ENCODE measurements at regions not wholly inside any gene's neighbourhood (a gene's known extent, or its start where the extent isn't known, plus 50 kb on each side); places are given as distances from the start of the nearest gene placed in this dataset.

DNA sequence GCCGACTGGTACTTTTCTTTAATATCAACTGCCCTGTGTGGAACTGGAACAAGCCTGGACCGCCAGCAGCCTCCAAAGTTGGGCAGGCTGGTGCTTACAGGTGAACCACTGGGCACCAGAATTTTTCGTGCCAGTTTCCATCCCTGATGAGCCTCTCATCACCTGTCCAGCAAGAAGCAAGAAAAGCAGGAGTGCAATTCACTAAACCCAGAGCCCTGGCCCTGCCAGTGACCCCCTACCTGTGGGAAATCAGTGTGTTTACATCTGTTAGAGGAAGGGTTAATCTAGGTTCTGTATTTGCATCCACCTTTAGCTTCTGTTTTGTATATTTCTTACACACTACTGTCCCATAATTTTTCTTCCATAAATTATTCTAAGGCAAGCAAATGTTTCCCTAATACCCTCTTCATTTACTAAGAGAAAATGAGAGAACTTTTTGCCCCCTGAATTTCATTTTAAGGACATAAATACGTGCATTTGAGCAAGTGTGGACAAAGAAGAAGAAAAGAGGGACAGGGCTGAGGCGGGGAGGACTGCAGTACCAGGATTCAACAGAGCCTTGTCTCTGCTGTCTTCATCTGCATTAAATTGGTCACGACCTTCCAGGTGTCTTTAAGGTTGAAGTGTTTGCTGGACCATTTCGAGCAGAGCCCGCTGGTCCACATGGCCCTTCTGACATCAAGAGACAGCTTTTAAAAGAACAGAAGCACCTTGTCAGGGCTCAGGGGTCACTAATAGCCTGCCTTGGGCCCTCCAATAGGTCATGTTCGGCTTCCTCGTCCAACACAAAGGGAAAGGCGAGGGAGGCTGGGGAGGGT is 763.1 kb downstream of the BCL11A start:
- Histone ChIP-seq H3K36me3 (ENCODE audit: low read depth) (no peaks in the 10 kb centered on the region), H3K4me1 (ENCODE audit: low read depth) (no peaks in the 10 kb centered on the region), H3K4me3 (no peak overlapping the region), H3K9me3 (no peaks in the 10 kb centered on the region)
- TF ChIP-seq, protein P1, sequence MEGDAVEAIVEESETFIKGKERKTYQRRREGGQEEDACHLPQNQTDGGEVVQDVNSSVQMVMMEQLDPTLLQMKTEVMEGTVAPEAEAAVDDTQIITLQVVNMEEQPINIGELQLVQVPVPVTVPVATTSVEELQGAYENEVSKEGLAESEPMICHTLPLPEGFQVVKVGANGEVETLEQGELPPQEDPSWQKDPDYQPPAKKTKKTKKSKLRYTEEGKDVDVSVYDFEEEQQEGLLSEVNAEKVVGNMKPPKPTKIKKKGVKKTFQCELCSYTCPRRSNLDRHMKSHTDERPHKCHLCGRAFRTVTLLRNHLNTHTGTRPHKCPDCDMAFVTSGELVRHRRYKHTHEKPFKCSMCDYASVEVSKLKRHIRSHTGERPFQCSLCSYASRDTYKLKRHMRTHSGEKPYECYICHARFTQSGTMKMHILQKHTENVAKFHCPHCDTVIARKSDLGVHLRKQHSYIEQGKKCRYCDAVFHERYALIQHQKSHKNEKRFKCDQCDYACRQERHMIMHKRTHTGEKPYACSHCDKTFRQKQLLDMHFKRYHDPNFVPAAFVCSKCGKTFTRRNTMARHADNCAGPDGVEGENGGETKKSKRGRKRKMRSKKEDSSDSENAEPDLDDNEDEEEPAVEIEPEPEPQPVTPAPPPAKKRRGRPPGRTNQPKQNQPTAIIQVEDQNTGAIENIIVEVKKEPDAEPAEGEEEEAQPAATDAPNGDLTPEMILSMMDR (IDR thresholded peaks at IDR 0.05), result no peak
- intact Hi-C loops (cut with DNase I, micrococcal nuclease), result no loop called here
- no peak for DNase-seq
- no peak for ATAC-seq

DNA sequence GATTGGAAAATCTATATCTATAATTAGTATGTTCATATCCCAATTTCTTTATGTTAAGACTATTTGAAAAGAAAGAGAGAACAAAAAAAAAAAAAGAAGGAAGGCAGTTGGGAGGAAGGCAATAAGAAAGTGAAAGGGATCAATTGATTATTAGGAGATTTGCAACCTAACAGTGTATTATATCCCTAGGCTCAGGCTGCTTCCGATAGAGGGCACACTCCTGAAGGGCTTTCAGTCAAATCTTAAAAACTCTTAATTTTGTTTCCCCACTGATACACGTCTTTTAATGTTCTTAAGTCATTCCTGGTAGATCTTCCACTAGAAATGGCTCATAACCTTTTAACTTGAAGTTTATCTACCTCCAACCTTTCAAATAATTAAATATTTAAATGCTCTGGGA is 763.9 kb downstream of the BCL11A start:
- no peak overlapping the region for H3K4me3 ChIP-seq
- no peaks in the 10 kb centered on the region for H3K36me3 ChIP-seq (ENCODE audit: low read depth)
- TF ChIP-seq, protein P1 (IDR thresholded peaks at IDR 0.05), result no peak
- no peak for ATAC-seq
- intact Hi-C loops (cut with DNase I, micrococcal nuclease), result no loop called here
- DNase-seq, result no peak
- H3K4me1 ChIP-seq (ENCODE audit: low read depth), result no peaks in the 10 kb centered on the region
- H3K9me3 ChIP-seq, result no peaks in the 10 kb centered on the region

DNA sequence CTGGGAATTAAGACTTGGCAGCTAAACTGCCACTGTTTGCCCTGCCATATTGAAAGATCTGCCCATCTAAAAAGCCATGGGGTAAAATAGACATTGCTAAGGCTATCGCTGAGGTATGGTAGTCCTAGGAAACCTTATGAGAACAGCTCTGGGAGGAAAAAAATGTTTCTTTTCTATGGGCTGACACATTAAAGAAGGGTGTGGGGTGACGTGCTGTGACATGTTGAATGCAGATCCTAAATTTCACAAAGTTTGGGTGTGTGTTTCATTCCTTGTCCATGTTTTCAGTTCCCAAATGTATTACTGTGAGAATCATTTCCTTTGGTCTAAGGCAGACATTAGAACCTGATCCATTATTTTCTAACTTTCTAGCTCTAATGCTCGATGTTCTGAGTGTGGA is 766.4 kb downstream of the BCL11A start:
- ATAC-seq (no peak), DNase-seq (no peak)
- Histone ChIP-seq H3K9me3 (no peaks in the 10 kb centered on the region), H3K36me3 (ENCODE audit: low read depth) (no peaks in the 10 kb centered on the region), H3K4me3 (no peak overlapping the region), H3K4me1 (ENCODE audit: low read depth) (no peaks in the 10 kb centered on the region)
- intact Hi-C loops (cut with DNase I, micrococcal nuclease), result no loop called here
- TF ChIP-seq, protein P1 (IDR thresholded peaks at IDR 0.05), result no peak

DNA sequence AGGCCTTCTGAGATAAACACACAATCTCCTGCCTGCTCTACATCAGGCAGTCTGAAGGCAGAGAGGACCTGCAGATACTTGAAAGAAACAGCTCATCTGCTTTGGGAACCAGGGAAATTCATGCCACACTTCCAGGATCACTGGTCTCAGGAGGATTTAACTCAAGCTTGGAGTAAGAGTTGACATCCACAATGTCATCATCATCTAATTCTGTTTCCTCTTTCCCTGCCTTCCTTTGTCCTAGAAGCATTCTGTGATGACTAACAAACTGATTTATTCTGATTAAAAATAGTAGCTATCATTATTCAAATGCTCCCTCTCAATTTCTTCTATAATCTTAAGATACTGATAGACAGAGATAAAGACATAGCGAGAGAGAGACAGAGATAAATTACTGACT is 766.8 kb downstream of the BCL11A start:
- H3K4me1 ChIP-seq (ENCODE audit: low read depth), result no peaks in the 10 kb centered on the region
- H3K36me3 ChIP-seq (ENCODE audit: low read depth), result no peaks in the 10 kb centered on the region
- DNase-seq, result no peak
- no peak overlapping the region for H3K4me3 ChIP-seq
- H3K9me3 ChIP-seq, result no peaks in the 10 kb centered on the region
- intact Hi-C loops (cut with DNase I, micrococcal nuclease), result no loop called here
- ATAC-seq, result no peak
- TF ChIP-seq, protein P1 (IDR thresholded peaks at IDR 0.05), result no peak

DNA sequence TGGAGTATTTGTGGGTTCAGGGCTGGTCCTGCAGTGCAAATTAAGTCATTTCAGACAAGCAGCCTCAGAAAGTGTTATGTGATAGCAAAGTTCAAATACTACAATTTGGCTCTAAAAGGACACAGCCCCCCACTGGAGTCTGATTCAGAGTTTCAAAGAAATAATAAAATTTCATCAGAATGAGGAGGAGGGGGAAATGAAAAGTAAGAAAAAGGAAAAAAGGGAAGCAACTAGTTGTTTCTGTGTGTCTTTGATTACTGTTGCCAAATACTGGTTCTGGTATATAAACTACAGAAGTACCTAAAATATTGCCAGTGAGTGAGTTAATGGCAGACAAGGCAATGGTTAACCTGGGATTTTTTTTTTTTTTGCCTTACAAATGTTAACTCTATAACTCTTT is 773.9 kb downstream of the BCL11A start:
- ATAC-seq (no peak), DNase-seq (no peak)
- Histone ChIP-seq H3K9me3 (no peaks in the 10 kb centered on the region), H3K4me1 (ENCODE audit: low read depth) (no peaks in the 10 kb centered on the region), H3K36me3 (ENCODE audit: low read depth) (no peaks in the 10 kb centered on the region), H3K4me3 (no peak overlapping the region)
- intact Hi-C loops (cut with DNase I, micrococcal nuclease), result no loop called here
- TF ChIP-seq, protein P1 (IDR thresholded peaks at IDR 0.05), result no peak
